ENCODE measurements at regions not wholly inside any gene's neighbourhood (a gene's known extent, or its start where the extent isn't known, plus 50 kb on each side); places are given as distances from the start of the nearest gene placed in this dataset.

GRCh38 chr6:48233063-48233462, 122.1 kb upstream of the PTCHD4 start:
- no peak for DNase-seq
- intact Hi-C loops (cut with micrococcal nuclease), result no loop called here

GRCh38 chr6:48229841-48230240, 118.8 kb upstream of the PTCHD4 start:
- H3K36me3 ChIP-seq (ENCODE audit: control insufficient read depth, insufficient read depth, low read length), result no peaks in the 10 kb centered on the region
- no peak for ATAC-seq
- no peaks in the 10 kb centered on the region for H3K4me1 Mint-ChIP-seq
- H3K27ac ChIP-seq (ENCODE audit: low read length), result no peak overlapping the region
- 95% methylated on average over 2 of the region's 2 CpGs for WGBS (ENCODE audit: insufficient coverage)
- H3K36me3 Mint-ChIP-seq, result no peaks in the 10 kb centered on the region
- H3K4me3 ChIP-seq (ENCODE audit: low read length), result no peak overlapping the region
- H3K27me3 ChIP-seq (ENCODE audit: control insufficient read depth, insufficient read depth, low read length), result no peaks in the 10 kb centered on the region
- no peaks in the 10 kb centered on the region for H3K27me3 Mint-ChIP-seq (ENCODE audit: low read depth in 2 of 2)
- no peak for DNase-seq
- H3K9me3 Mint-ChIP-seq, result peaks cover 3% of the 10 kb centered on the region in 2 donors
- H3K27ac Mint-ChIP-seq, result no peak overlapping the region
- no peaks in the 10 kb centered on the region for H3K4me1 ChIP-seq (ENCODE audit: control insufficient read depth, insufficient read depth, low read length)
- H3K9me3 ChIP-seq (ENCODE audit: control insufficient read depth, insufficient read depth, low read length), result peaks cover 20% of the 10 kb centered on the region
- no peak overlapping the region for H3K4me3 Mint-ChIP-seq
- no peak for TF ChIP-seq CTCF (IDR thresholded peaks at IDR 0.05)
- intact Hi-C loops (cut with micrococcal nuclease), result no loop called here

More at GRCh38 chr6:48233063-48233462, 122.1 kb upstream of the PTCHD4 start:
- Histone ChIP-seq H3K36me3 (ENCODE audit: control insufficient read depth, insufficient read depth, low read length) (no peaks in the 10 kb centered on the region), H3K27me3 (ENCODE audit: control insufficient read depth, insufficient read depth, low read length) (no peaks in the 10 kb centered on the region), H3K9me3 (ENCODE audit: control insufficient read depth, insufficient read depth, low read length) (peaks cover 22% of the 10 kb centered on the region), H3K4me3 (ENCODE audit: low read length) (no peak overlapping the region), H3K27ac (ENCODE audit: low read length) (no peak overlapping the region), H3K4me1 (ENCODE audit: control insufficient read depth, insufficient read depth, low read length) (no peaks in the 10 kb centered on the region)
- Mint-ChIP-seq H3K4me3 (no peak overlapping the region), H3K4me1 (no peaks in the 10 kb centered on the region), H3K36me3 (peaks cover 20% of the 10 kb centered on the region), H3K27ac (no peak overlapping the region), H3K27me3 (ENCODE audit: low read depth in 2 of 2) (no peaks in the 10 kb centered on the region), H3K9me3 (peaks cover 9 to 27% of the 10 kb centered on the region in 2 donors)
- no peak for TF ChIP-seq CTCF (IDR thresholded peaks at IDR 0.05)
- 88% methylated on average over 6 of the region's 6 CpGs for WGBS (ENCODE audit: insufficient coverage)
- no peak for ATAC-seq

- Mint-ChIP-seq H3K27me3 (ENCODE audit: low read depth in 2 of 2) (no peaks in the 10 kb centered on the region), H3K36me3 (no peaks in the 10 kb centered on the region), H3K4me3 (no peak overlapping the region), H3K4me1 (no peaks in the 10 kb centered on the region), H3K27ac (no peak overlapping the region), H3K9me3 (peaks cover 7 to 14% of the 10 kb centered on the region in 2 donors)
- intact Hi-C loops (cut with micrococcal nuclease), result no loop called here
- DNase-seq (no peak), ATAC-seq (no peak)
- H3K4me3 ChIP-seq (ENCODE audit: low read length), result no peak overlapping the region
- no peaks in the 10 kb centered on the region for H3K9me3 ChIP-seq (ENCODE audit: control insufficient read depth, insufficient read depth, low read length)
- no peaks in the 10 kb centered on the region for H3K36me3 ChIP-seq (ENCODE audit: control insufficient read depth, insufficient read depth, low read length)
- no peaks in the 10 kb centered on the region for H3K4me1 ChIP-seq (ENCODE audit: control insufficient read depth, insufficient read depth, low read length)
- TF ChIP-seq CTCF (IDR thresholded peaks at IDR 0.05), result no peak
- H3K27me3 ChIP-seq (ENCODE audit: control insufficient read depth, insufficient read depth, low read length), result no peaks in the 10 kb centered on the region
- no peak overlapping the region for H3K27ac ChIP-seq (ENCODE audit: low read length)
- 89% methylated on average over 3 of the region's 4 CpGs for WGBS (ENCODE audit: insufficient coverage)
Observed at GRCh38 chr6:48222241-48222640, 111.2 kb upstream of the PTCHD4 start.

- Mint-ChIP-seq H3K4me1 (no peaks in the 10 kb centered on the region), H3K27me3 (ENCODE audit: low read depth in 2 of 2) (no peaks in the 10 kb centered on the region), H3K36me3 (no peaks in the 10 kb centered on the region), H3K4me3 (no peak overlapping the region), H3K27ac (no peak overlapping the region), H3K9me3 (peaks cover 13 to 16% of the 10 kb centered on the region in 2 donors)
- TF ChIP-seq CTCF (IDR thresholded peaks at IDR 0.05), result no peak
- no peaks in the 10 kb centered on the region for H3K4me1 ChIP-seq (ENCODE audit: control insufficient read depth, insufficient read depth, low read length)
- H3K27ac ChIP-seq (ENCODE audit: low read length), result no peak overlapping the region
- no peak overlapping the region for H3K4me3 ChIP-seq (ENCODE audit: low read length)
- no peak for DNase-seq
- no peak for ATAC-seq
- intact Hi-C loops (cut with micrococcal nuclease), result no loop called here
- WGBS (ENCODE audit: insufficient coverage), result 93% methylated on average over 7 of the region's 8 CpGs
- no peaks in the 10 kb centered on the region for H3K36me3 ChIP-seq (ENCODE audit: control insufficient read depth, insufficient read depth, low read length)
- peaks cover 3% of the 10 kb centered on the region for H3K9me3 ChIP-seq (ENCODE audit: control insufficient read depth, insufficient read depth, low read length)
- no peaks in the 10 kb centered on the region for H3K27me3 ChIP-seq (ENCODE audit: control insufficient read depth, insufficient read depth, low read length)
Observed at GRCh38 chr6:48213076-48213788, 102.2 kb upstream of the PTCHD4 start.

All from natural killer cell (primary cell).